Fibroblast of lung (primary cell): ENCODE measurements at regions not wholly inside any gene's neighbourhood (a gene's known extent, or its start where the extent isn't known, plus 50 kb on each side); places are given as distances from the start of the nearest gene placed in this dataset.

Experiments used
- DNase-seq, 2 donors: peaks; one replicate each; pipeline versions ENCODE4 v3.0.0 to v3.0.0-alpha.2; 2010; ENCODE audit warnings: low read depth in 2 of 2
- H2AFZ ChIP-seq: 2 replicates; pipeline ENCODE4 v1.5.1; 2012; ENCODE audit warnings: low read length, control low read depth, inconsistent platforms
- H3K27ac ChIP-seq: 2 replicates; pipeline ENCODE4 v1.5.1; 2011; ENCODE audit warnings: low read length, control low read depth; ENCODE audit not compliant: insufficient read depth
- H3K27me3 ChIP-seq: 2 replicates; pipeline ENCODE4 v1.5.1; 2011; ENCODE audit warnings: mild to moderate bottlenecking, low read length; ENCODE audit not compliant: control insufficient read depth, insufficient read depth
- H3K36me3 ChIP-seq: 2 replicates; pipeline ENCODE4 v1.5.1; 2011; ENCODE audit warnings: low read length; ENCODE audit not compliant: control insufficient read depth, insufficient read depth
- H3K4me1 ChIP-seq: 2 replicates; pipeline ENCODE4 v1.5.1; 2011; ENCODE audit warnings: low read length; ENCODE audit not compliant: control insufficient read depth, insufficient read depth; ENCODE audit errors: extremely low read depth
- H3K4me2 ChIP-seq: 2 replicates; pipeline ENCODE4 v1.5.1; 2011; ENCODE audit warnings: low read length, control low read depth; ENCODE audit not compliant: insufficient read depth; ENCODE audit errors: extremely low read depth
- H3K4me3 ChIP-seq, 4 experiments: fragments of 200-600 bp in 1 of 4; sonication (generic) in 1 of 4; replicated peaks in 1 of 4; 2 replicates each; pipeline ENCODE4 v1.5.1; 2011 to 2016; ENCODE audit warnings: low read length in 4 of 4, low read depth in 3 of 4, mild to moderate bottlenecking in 3 of 4, control low read depth in 2 of 4, inconsistent platforms in 1 of 4, mixed read lengths in 1 of 4; ENCODE audit not compliant: insufficient read depth in 1 of 4; ENCODE audit errors: control extremely low read depth in 1 of 4
- H3K79me2 ChIP-seq: 2 replicates; pipeline ENCODE4 v1.5.1; 2012; ENCODE audit warnings: mild to moderate bottlenecking, low read length, inconsistent platforms; ENCODE audit not compliant: control insufficient read depth, insufficient read depth
- H3K9ac ChIP-seq: 2 replicates; pipeline ENCODE4 v1.5.1; 2011; ENCODE audit warnings: mild to moderate bottlenecking, low read length, control low read depth; ENCODE audit not compliant: insufficient read depth
- H3K9me3 ChIP-seq: 2 replicates; pipeline ENCODE4 v1.5.1; 2012; ENCODE audit warnings: low read depth, low read length; ENCODE audit not compliant: control insufficient read depth, insufficient read depth
- H4K20me1 ChIP-seq: 2 replicates; pipeline ENCODE4 v1.5.1; 2011; ENCODE audit warnings: low read length; ENCODE audit not compliant: control insufficient read depth, insufficient read depth; ENCODE audit errors: extremely low read depth
- EZH2 ChIP-seq: IDR thresholded peaks from 2 replicates; pipeline ENCODE4 v1.5.1; 2012; ENCODE audit warnings: low read length, control low read depth, mild to moderate bottlenecking; ENCODE audit errors: missing control alignments
- TF ChIP-seq, protein P1 (sequence below), 2 donors: IDR thresholded peaks in 1 of 2; conservative IDR thresholded peaks in 1 of 2; 1 replicate in 1 of 2; 2 replicates in 1 of 2; pipeline ENCODE4 v1.5.1; 2011 to 2012; ENCODE audit warnings: low read length in 2 of 2, control low read depth in 1 of 2, inconsistent platforms in 1 of 2, low read depth in 1 of 2, mild to moderate bottlenecking in 1 of 2

DNA sequence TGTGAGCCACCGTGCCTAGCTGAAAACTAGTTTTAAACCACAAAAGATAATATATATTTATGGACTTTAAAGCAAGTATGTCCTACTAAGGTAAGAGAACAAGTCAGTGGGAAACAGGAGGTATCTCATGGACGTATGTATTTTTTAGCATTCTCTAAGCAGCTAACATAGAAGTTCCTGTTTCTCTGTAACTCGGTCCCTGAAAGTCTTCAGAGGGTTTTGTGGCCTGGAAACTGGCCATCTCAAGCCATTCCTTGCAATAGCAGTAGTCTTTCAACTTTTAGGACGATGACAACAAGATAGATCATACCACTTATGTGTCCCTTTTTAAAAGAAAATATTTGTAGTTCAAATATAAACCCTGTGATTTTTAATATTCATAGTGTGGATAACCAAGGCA lies 95.6 kb upstream of the RALGAPA2 start:
- no peak overlapping the region for H3K4me3 ChIP-seq
- H4K20me1 ChIP-seq = no peaks in the 10 kb centered on the region
- H2AFZ ChIP-seq = no peak overlapping the region
- DNase-seq = no peak
- no peaks in the 10 kb centered on the region for H3K36me3 ChIP-seq
- H3K27me3 ChIP-seq = no peaks in the 10 kb centered on the region
- H3K79me2 ChIP-seq = no peaks in the 10 kb centered on the region
- TF ChIP-seq, protein P1, sequence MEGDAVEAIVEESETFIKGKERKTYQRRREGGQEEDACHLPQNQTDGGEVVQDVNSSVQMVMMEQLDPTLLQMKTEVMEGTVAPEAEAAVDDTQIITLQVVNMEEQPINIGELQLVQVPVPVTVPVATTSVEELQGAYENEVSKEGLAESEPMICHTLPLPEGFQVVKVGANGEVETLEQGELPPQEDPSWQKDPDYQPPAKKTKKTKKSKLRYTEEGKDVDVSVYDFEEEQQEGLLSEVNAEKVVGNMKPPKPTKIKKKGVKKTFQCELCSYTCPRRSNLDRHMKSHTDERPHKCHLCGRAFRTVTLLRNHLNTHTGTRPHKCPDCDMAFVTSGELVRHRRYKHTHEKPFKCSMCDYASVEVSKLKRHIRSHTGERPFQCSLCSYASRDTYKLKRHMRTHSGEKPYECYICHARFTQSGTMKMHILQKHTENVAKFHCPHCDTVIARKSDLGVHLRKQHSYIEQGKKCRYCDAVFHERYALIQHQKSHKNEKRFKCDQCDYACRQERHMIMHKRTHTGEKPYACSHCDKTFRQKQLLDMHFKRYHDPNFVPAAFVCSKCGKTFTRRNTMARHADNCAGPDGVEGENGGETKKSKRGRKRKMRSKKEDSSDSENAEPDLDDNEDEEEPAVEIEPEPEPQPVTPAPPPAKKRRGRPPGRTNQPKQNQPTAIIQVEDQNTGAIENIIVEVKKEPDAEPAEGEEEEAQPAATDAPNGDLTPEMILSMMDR (conservative IDR thresholded peaks at IDR 0.05 in 1 of 2, IDR thresholded peaks at IDR 0.05 in 1 of 2; ENCODE audit: low read depth in 1 of 2, low read length in 2 of 2) = no peak
- TF ChIP-seq EZH2 = no peak
- no peaks in the 10 kb centered on the region for H3K4me1 ChIP-seq
- no peak overlapping the region for H3K9ac ChIP-seq
- H3K9me3 ChIP-seq = no peaks in the 10 kb centered on the region
- H3K27ac ChIP-seq = no peak overlapping the region
- H3K4me2 ChIP-seq = no peak overlapping the region

DNA sequence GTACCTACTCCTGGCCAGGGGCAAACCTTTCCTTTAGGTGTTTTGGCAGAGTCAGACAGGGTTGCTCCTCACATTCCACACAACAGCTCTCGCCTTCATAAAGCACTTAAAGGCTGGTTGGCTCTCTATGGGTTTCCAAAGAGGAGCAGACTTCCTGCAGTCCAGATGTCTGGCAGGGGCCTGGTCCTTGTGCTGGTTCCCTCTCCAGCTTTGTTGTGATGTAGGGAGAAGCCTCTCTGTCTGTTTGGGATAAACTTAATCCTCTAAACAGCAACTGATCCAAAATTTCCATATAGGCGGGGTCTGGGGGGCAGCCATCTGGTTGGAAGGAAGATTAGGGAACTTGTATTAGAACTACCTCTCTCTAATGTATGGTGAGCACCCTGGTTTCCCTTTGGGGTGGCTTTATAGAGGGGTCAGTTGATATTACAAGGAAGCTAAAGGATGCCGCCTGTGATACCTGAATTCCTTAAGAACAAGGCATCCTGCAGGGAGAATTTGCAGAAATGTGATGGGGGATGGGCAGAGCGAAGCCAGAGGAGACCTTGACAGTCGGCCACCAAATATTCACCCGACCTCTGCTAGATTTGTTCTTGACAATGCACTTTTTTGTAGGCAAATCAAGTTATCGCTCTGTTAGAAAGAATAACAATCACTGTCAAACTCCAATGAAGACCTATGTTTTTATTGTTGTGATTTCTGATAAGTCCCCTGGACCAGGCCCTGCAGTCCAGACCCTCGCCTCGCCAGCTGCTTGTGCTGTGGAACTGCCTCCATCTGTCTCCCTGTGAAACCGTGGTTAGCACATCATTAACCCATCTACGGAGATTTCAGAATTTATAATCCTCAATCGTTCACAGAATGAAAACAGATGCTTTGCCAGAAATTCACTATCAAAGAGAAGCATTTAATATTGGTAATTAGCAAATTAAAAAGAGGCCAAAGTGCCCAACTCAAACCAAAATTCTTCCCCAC lies 94.0 kb upstream of the RALGAPA2 start:
- H3K4me2 ChIP-seq = no peak overlapping the region
- no peak overlapping the region for H3K4me3 ChIP-seq
- no peaks in the 10 kb centered on the region for H3K4me1 ChIP-seq
- H3K27ac ChIP-seq = no peak overlapping the region
- no peak overlapping the region for H2AFZ ChIP-seq
- no peak overlapping the region for H3K9ac ChIP-seq
- no peaks in the 10 kb centered on the region for H3K27me3 ChIP-seq
- H4K20me1 ChIP-seq = no peaks in the 10 kb centered on the region
- H3K79me2 ChIP-seq = no peaks in the 10 kb centered on the region
- DNase-seq = no peak
- TF ChIP-seq, protein P1 (conservative IDR thresholded peaks at IDR 0.05 in 1 of 2, IDR thresholded peaks at IDR 0.05 in 1 of 2; ENCODE audit: low read depth in 1 of 2, low read length in 2 of 2) = no peak
- no peak for TF ChIP-seq EZH2
- no peaks in the 10 kb centered on the region for H3K9me3 ChIP-seq
- H3K36me3 ChIP-seq = no peaks in the 10 kb centered on the region

DNA sequence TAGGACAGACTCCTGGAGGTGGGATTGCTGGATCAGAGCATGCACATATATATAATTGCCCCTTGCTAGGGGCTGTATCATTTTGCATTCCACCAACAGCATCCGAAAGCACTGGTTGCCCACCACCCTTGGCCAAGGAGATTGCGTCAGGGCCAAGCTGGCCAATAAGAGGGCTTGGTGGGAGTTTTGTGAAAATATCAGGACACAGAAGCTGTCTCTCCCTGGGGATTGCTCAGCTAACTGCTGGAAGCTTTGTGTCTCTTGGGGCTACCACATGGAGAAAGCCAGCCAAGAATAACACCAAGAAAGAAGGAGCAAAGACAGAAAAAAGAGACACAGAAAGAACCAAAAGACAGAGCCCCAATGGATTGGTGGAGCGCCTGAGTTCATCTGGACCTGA lies 90.6 kb upstream of the RALGAPA2 start:
- no peaks in the 10 kb centered on the region for H3K27me3 ChIP-seq
- no peaks in the 10 kb centered on the region for H3K9me3 ChIP-seq
- no peaks in the 10 kb centered on the region for H3K79me2 ChIP-seq
- DNase-seq = no peak
- H2AFZ ChIP-seq = no peak overlapping the region
- H4K20me1 ChIP-seq = no peaks in the 10 kb centered on the region
- H3K36me3 ChIP-seq = no peaks in the 10 kb centered on the region
- H3K4me1 ChIP-seq = no peaks in the 10 kb centered on the region
- no peak overlapping the region for H3K4me2 ChIP-seq
- H3K9ac ChIP-seq = no peak overlapping the region
- H3K27ac ChIP-seq = no peak overlapping the region
- H3K4me3 ChIP-seq = no peak overlapping the region
- no peak for TF ChIP-seq EZH2
- TF ChIP-seq, protein P1 (conservative IDR thresholded peaks at IDR 0.05 in 1 of 2, IDR thresholded peaks at IDR 0.05 in 1 of 2; ENCODE audit: low read depth in 1 of 2, low read length in 2 of 2) = no peak
